ENCODE measurements at regions not wholly inside any gene's neighbourhood (a gene's known extent, or its start where the extent isn't known, plus 50 kb on each side); places are given as distances from the start of the nearest gene placed in this dataset.
"Not testable (repeated sequence)": the region's sequence is repeated elsewhere in the genome, so short reads cannot be mapped to it uniquely, and the experiment has no call there.

DNA sequence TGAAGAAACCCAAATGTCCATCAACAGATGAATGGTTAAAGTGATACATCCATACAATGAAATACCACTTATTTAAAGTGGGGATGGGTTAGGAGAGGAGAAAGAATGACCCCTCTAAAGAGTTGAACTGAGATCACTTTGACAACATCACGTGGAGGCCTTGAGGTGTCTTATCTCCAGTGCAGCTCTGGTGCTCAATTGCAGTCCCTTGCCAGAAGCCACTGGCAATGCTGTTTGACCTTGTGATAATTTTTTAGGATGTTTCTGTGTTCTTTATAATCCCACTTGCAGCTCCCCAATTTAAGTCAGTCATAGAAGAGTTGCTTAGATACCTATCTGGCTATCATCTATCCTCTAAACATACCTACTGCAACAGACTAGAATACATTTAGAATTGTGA lies 167.6 kb downstream of the ZNF648 start:
- FAIRE-seq (no peak), DNase-seq (ENCODE audit: insufficient read length, low spot score) (no peak)
- no peak for TF ChIP-seq SPI1 (IDR thresholded peaks at IDR 0.05; ENCODE audit: low read depth, low read length)
- TF ChIP-seq TAF1 (IDR thresholded peaks at IDR 0.05; ENCODE audit: low read depth, low read length): no peak
- TF ChIP-seq PAX5 (IDR thresholded peaks at IDR 0.05; ENCODE audit: insufficient read depth, low read length, severe bottlenecking): no peak
- TF ChIP-seq POU2F2 (IDR thresholded peaks at IDR 0.05; ENCODE audit: low read depth, low read length): no peak
- no peak for TF ChIP-seq POLR2A (IDR thresholded peaks at IDR 0.05; ENCODE audit: low read depth, low read length)
- no peak for TF ChIP-seq POLR2AphosphoS5 (IDR thresholded peaks at IDR 0.05; ENCODE audit: low read depth, low read length)

GRCh38 chr1:181893150-181893549 lies 168.4 kb downstream of the ZNF648 start:
- not testable (repeated sequence) for DNase-seq (ENCODE audit: insufficient read length, low spot score); FAIRE-seq

DNA sequence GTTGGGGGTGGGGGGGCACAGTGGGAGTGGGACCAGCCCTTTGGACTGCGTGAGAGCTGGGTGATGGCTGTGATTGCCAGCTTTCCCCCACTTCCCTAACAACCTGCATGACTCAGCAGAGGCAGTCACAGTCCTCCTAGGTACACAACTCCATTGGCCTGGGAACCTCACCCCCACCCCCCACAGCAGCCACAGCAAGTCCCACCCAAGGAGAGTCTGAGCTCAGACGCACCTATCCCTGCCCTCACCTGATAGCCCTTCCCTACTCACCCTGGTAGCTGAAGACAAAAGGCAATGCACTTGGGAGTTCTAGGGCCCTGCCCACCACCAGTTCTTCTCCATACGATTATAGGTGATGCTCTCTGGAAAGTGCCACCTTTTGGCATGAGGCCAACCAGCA lies 188.9 kb downstream of the ZNF648 start:
- DNase-seq (ENCODE audit: insufficient read length, low spot score) (no peak), FAIRE-seq (no peak)
- TF ChIP-seq SPI1 (IDR thresholded peaks at IDR 0.05; ENCODE audit: low read depth, low read length) (no peak), POLR2A (IDR thresholded peaks at IDR 0.05; ENCODE audit: low read depth, low read length) (no peak), TAF1 (IDR thresholded peaks at IDR 0.05; ENCODE audit: low read depth, low read length) (no peak), POU2F2 (IDR thresholded peaks at IDR 0.05; ENCODE audit: low read depth, low read length) (no peak), PAX5 (IDR thresholded peaks at IDR 0.05; ENCODE audit: insufficient read depth, low read length, severe bottlenecking) (no peak), POLR2AphosphoS5 (IDR thresholded peaks at IDR 0.05; ENCODE audit: low read depth, low read length) (no peak)

- no peak for FAIRE-seq
- DNase-seq (ENCODE audit: insufficient read length, low spot score): no peak
- TF ChIP-seq SPI1 (IDR thresholded peaks at IDR 0.05; ENCODE audit: low read depth, low read length): no peak
- TF ChIP-seq TAF1 (IDR thresholded peaks at IDR 0.05; ENCODE audit: low read depth, low read length): no peak
- no peak for TF ChIP-seq PAX5 (IDR thresholded peaks at IDR 0.05; ENCODE audit: insufficient read depth, low read length, severe bottlenecking)
- no peak for TF ChIP-seq POLR2A (IDR thresholded peaks at IDR 0.05; ENCODE audit: low read depth, low read length)
- TF ChIP-seq POLR2AphosphoS5 (IDR thresholded peaks at IDR 0.05; ENCODE audit: low read depth, low read length): no peak
These were observed 197.8 kb downstream of the ZNF648 start for GRCh38 chr1:181863736-181864135.

DNA sequence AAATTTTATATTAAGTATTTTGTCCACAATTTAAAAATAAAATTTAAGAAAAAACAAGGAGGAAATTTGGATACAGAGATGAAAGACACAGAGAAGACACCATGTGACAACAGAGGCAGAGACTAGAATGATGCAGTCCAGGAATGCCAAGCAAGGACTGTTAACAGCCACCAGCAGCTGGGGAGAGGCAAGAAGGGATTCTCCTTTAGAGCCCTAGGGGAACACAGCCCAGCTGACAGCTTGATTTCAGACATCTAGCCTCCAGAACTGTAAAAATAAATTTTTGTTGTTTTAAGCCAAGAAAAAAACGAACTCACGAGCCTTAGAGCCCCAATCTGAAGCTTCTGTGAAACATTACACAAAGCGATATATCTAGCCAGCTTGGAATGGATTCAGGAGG lies 198.5 kb downstream of the ZNF648 start:
- TF ChIP-seq POU2F2 (IDR thresholded peaks at IDR 0.05; ENCODE audit: low read depth, low read length): no peak
- no peak for TF ChIP-seq SPI1 (IDR thresholded peaks at IDR 0.05; ENCODE audit: low read depth, low read length)
- no peak for TF ChIP-seq POLR2A (IDR thresholded peaks at IDR 0.05; ENCODE audit: low read depth, low read length)
- no peak for TF ChIP-seq TAF1 (IDR thresholded peaks at IDR 0.05; ENCODE audit: low read depth, low read length)
- no peak for TF ChIP-seq PAX5 (IDR thresholded peaks at IDR 0.05; ENCODE audit: insufficient read depth, low read length, severe bottlenecking)
- no peak for TF ChIP-seq POLR2AphosphoS5 (IDR thresholded peaks at IDR 0.05; ENCODE audit: low read depth, low read length)
- no peak for FAIRE-seq

GRCh38 chr1:181858135-181858534 lies 203.4 kb downstream of the ZNF648 start:
- DNase-seq (ENCODE audit: insufficient read length, low spot score): no peak
- TF ChIP-seq SPI1 (IDR thresholded peaks at IDR 0.05; ENCODE audit: low read depth, low read length) (no peak), POU2F2 (IDR thresholded peaks at IDR 0.05; ENCODE audit: low read depth, low read length) (no peak), TAF1 (IDR thresholded peaks at IDR 0.05; ENCODE audit: low read depth, low read length) (no peak), PAX5 (IDR thresholded peaks at IDR 0.05; ENCODE audit: insufficient read depth, low read length, severe bottlenecking) (no peak), POLR2AphosphoS5 (IDR thresholded peaks at IDR 0.05; ENCODE audit: low read depth, low read length) (no peak), POLR2A (IDR thresholded peaks at IDR 0.05; ENCODE audit: low read depth, low read length) (no peak)
- no peak for FAIRE-seq

More for the DNA sequence above, 198.5 kb downstream of the ZNF648 start:
- DNase-seq (ENCODE audit: insufficient read length, low spot score): no peak
